ENCODE measurements at regions not wholly inside any gene's neighbourhood (a gene's known extent, or its start where the extent isn't known, plus 50 kb on each side); places are given as distances from the start of the nearest gene placed in this dataset.

- no peak overlapping the region for H3K4me3 ChIP-seq
- no peak overlapping the region for H3K27ac ChIP-seq
- intact Hi-C loops (cut with DNase I) = no loop called here
- WGBS, 4 donors = 67 to 75% (median 72%) methylated on average over 3 of the region's 3 CpGs
- no peaks in the 10 kb centered on the region for H3K36me3 ChIP-seq
- no peaks in the 10 kb centered on the region for H3K27me3 ChIP-seq
- H3K9me3 ChIP-seq = peaks cover 0 to 41% (median 0%) of the 10 kb centered on the region in 12 donors
- no peaks in the 10 kb centered on the region for H3K4me1 ChIP-seq
- DNase-seq (no peak), ATAC-seq (no peak)
- TF ChIP-seq POLR2A (IDR thresholded peaks at IDR 0.05) (no peak), CTCF (IDR thresholded peaks at IDR 0.05) (no peak)
Measured at GRCh38 chr6:77038807-77039206, 424.5 kb downstream of the HTR1B start.

GRCh38 chr6:77037439-77037838 lies 425.9 kb downstream of the HTR1B start:
- no peaks in the 10 kb centered on the region for H3K4me1 ChIP-seq
- H3K27me3 ChIP-seq = no peaks in the 10 kb centered on the region
- 82 to 95% (median 91%) methylated on average over 1 of the region's 1 CpG for WGBS, 4 donors
- intact Hi-C loops (cut with DNase I) = no loop called here
- TF ChIP-seq CTCF (IDR thresholded peaks at IDR 0.05) = no peak
- H3K4me3 ChIP-seq = no peak overlapping the region
- H3K9me3 ChIP-seq = peaks cover 0 to 41% (median 0%) of the 10 kb centered on the region in 12 donors
- no peak overlapping the region for H3K27ac ChIP-seq
- DNase-seq (no peak), ATAC-seq (no peak)
- no peaks in the 10 kb centered on the region for H3K36me3 ChIP-seq

- DNase-seq = no peak
- 78 to 93% (median 84%) methylated on average over 4 of the region's 4 CpGs for WGBS, 4 donors
- no peak for TF ChIP-seq POLR2A (IDR thresholded peaks at IDR 0.05)
- TF ChIP-seq CTCF (IDR thresholded peaks at IDR 0.05) = no peak
- no peaks in the 10 kb centered on the region for H3K36me3 ChIP-seq
- H3K27me3 ChIP-seq = no peaks in the 10 kb centered on the region
- no peak overlapping the region for H3K27ac ChIP-seq
- intact Hi-C loops (cut with DNase I) = no loop called here
- no peaks in the 10 kb centered on the region for H3K4me1 ChIP-seq
- ATAC-seq = no peak
- H3K9me3 ChIP-seq = peaks cover 0 to 41% (median 0%) of the 10 kb centered on the region in 12 donors
- no peak overlapping the region for H3K4me3 ChIP-seq
Measured at GRCh38 chr6:77036400-77036799, 426.9 kb downstream of the HTR1B start.

GRCh38 chr6:77034161-77034560 lies 429.1 kb downstream of the HTR1B start:
- Histone ChIP-seq H3K27me3 (no peaks in the 10 kb centered on the region), H3K36me3 (no peaks in the 10 kb centered on the region), H3K4me1 (no peaks in the 10 kb centered on the region), H3K27ac (no peak overlapping the region), H3K4me3 (no peak overlapping the region), H3K9me3 (peaks cover 0 to 31% (median 0%) of the 10 kb centered on the region in 12 donors)
- intact Hi-C loops (cut with DNase I) = no loop called here
- DNase-seq (no peak), ATAC-seq (no peak)
- 21 to 27% (median 22%) methylated on average over 5 of the region's 5 CpGs for WGBS, 4 donors
- TF ChIP-seq POLR2A (IDR thresholded peaks at IDR 0.05) (no peak), CTCF (IDR thresholded peaks at IDR 0.05) (no peak)
